Endometrial microvascular endothelial cells (primary cell): ENCODE measurements at regions not wholly inside any gene's neighbourhood (a gene's known extent, or its start where the extent isn't known, plus 50 kb on each side); places are given as distances from the start of the nearest gene placed in this dataset.

Experiments used
- in situ Hi-C: cut with HindIII; loops from 2 replicates; pipeline ENCODE4 v1.10.0; 2017; ENCODE audit warnings: low sequenced_read_pairs, low pct_unique_long_range_greater_than_20kb; ENCODE audit errors: inconsistent ontology term

GRCh38 chr10:10779511-10779910 is 238.2 kb upstream of the CELF2 start:
- in situ Hi-C loops = no loop called here

GRCh38 chr10:10780746-10781145 is 236.9 kb upstream of the CELF2 start:
- in situ Hi-C loops = no loop called here

- in situ Hi-C loops = no loop called here
These were observed 235.1 kb upstream of the CELF2 start for GRCh38 chr10:10782603-10783002.

- in situ Hi-C loops = no loop called here
These were observed 232.0 kb upstream of the CELF2 start for GRCh38 chr10:10785627-10786026.

GRCh38 chr10:10786109-10787090 is 231.3 kb upstream of the CELF2 start:
- in situ Hi-C loops = no loop called here

- in situ Hi-C loops = no loop called here
These were observed 230.1 kb upstream of the CELF2 start for GRCh38 chr10:10787586-10787985.

GRCh38 chr10:10788761-10789160 is 228.9 kb upstream of the CELF2 start:
- in situ Hi-C loops = no loop called here

GRCh38 chr10:10791869-10792268 is 225.8 kb upstream of the CELF2 start:
- in situ Hi-C loops = loop anchor here (10.0 kb wide), 1 partner anchor 243 kb away; no protein-coding TSS in a partner anchor

GRCh38 chr10:10792681-10793080 is 225.0 kb upstream of the CELF2 start:
- in situ Hi-C loops = loop anchor here (10.0 kb wide), 1 partner anchor 242 kb away; no protein-coding TSS in a partner anchor

- in situ Hi-C loops = loop anchor here (10.0 kb wide), 1 partner anchor 241 kb away; no protein-coding TSS in a partner anchor
These were observed 223.6 kb upstream of the CELF2 start for GRCh38 chr10:10794046-10794445.

GRCh38 chr10:10794791-10795191 is 222.9 kb upstream of the CELF2 start:
- in situ Hi-C loops = loop anchor here (10.0 kb wide), 1 partner anchor 240 kb away; no protein-coding TSS in a partner anchor

- in situ Hi-C loops = loop anchor here (10.0 kb wide), 1 partner anchor 239 kb away; no protein-coding TSS in a partner anchor
These were observed 221.5 kb upstream of the CELF2 start for GRCh38 chr10:10796061-10796773.

GRCh38 chr10:10796774-10797415 is 220.8 kb upstream of the CELF2 start:
- in situ Hi-C loops = loop anchor here (10.0 kb wide), 1 partner anchor 238 kb away; no protein-coding TSS in a partner anchor

- in situ Hi-C loops = loop anchor here (10.0 kb wide), 1 partner anchor 237 kb away; no protein-coding TSS in a partner anchor
These were observed 220.2 kb upstream of the CELF2 start for GRCh38 chr10:10797513-10797912.

GRCh38 chr10:10798102-10798863 is 219.4 kb upstream of the CELF2 start:
- in situ Hi-C loops = loop anchor here (10.0 kb wide), 1 partner anchor 237 kb away; no protein-coding TSS in a partner anchor

GRCh38 chr10:10798864-10799192 is 218.8 kb upstream of the CELF2 start:
- in situ Hi-C loops = loop anchor here (10.0 kb wide), 1 partner anchor 236 kb away; no protein-coding TSS in a partner anchor

- in situ Hi-C loops = no loop called here
These were observed 216.7 kb upstream of the CELF2 start for GRCh38 chr10:10800961-10801360.

GRCh38 chr10:10803278-10803677 is 214.4 kb upstream of the CELF2 start:
- in situ Hi-C loops = no loop called here
